LNCAP (cell line): ENCODE measurements at regions not wholly inside any gene's neighbourhood (a gene's known extent, or its start where the extent isn't known, plus 50 kb on each side); places are given as distances from the start of the nearest gene placed in this dataset.

Source experiments
- CTCF ChIP-seq: fragments of 450-650 bp; IDR thresholded peaks from 2 replicates; pipeline ENCODE4 v1.5.1; 2017; ENCODE audit warnings: mild to moderate bottlenecking

GRCh38 chr22:49577168-49578060 is 250.3 kb downstream of the BRD1 start:
- TF ChIP-seq CTCF = no peak

GRCh38 chr22:49576241-49577141 is 251.2 kb downstream of the BRD1 start:
- no peak for TF ChIP-seq CTCF

- TF ChIP-seq CTCF = no peak
Observed at GRCh38 chr22:49575703-49576081, 252.0 kb downstream of the BRD1 start.

DNA sequence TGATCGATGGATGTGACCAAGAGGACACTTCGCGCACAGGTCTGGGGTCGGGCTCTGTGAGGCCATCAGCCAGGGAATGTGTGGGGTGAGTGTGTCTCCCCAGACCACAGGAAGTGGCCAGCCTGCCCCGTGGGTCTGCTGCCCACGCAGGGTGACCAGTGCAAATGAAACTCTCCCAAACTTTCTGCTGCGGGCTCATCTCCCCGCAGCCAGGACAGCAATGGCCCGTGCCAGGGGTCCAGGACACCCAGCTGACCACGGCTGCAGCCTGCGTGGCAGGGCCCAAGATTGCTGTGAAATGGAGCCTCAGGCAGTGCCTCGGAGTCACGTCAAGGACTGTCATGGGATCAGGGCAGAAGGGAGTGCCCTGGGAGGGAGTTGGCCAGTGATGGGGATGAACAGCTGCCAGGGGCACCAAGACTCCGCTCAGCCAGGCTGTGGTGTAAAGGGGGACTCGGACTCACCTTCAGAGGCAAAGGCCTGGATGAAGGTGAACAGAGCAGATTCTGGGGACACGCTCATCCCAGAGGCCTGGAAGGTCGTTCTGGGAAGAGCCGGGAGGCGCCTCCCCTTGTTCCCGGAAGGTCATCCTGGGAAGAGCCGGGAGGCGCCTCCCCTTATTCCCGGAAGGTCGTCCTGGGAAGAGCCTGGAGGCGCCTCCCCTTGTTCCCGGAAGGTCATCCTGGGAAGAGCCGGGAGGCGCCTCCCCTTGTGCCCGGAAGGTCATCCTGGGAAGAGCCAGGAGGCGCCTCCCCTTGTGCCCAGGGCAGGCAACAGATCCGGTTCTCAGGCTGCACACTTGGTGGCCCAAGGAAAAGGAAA is 252.6 kb downstream of the BRD1 start:
- no peak for TF ChIP-seq CTCF

DNA sequence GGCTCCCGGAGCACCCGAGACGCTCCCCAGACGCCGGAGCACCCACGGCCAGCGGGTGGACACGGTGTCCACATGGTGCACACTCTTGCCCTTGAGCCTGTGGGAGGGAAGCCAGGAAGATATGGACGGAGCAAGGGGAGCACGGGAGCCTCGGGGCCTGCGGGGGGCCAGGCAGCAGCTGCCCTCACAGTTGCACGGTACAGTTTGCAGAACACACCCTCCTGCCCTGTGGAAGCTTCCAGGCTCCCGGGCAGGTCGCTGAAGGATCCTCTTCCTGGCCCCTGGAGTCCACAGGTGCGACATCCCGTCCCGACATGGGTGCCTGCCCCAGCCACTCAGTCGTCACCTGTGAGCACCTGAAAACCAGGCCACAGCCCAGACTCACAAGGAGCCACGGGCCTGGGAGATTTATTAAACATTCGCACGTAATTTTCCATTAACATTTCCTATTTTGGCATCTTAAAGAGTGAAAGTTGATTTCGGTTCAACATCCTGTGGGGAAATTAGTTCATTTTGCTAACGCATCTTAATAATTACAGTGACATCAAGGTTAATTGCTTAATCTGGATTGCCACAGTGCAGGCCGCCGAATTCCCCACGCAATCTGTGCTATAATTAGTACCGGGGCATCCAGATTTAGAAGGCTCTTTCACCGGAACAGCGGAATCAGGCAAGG is 253.3 kb downstream of the BRD1 start:
- TF ChIP-seq CTCF = no peak

DNA sequence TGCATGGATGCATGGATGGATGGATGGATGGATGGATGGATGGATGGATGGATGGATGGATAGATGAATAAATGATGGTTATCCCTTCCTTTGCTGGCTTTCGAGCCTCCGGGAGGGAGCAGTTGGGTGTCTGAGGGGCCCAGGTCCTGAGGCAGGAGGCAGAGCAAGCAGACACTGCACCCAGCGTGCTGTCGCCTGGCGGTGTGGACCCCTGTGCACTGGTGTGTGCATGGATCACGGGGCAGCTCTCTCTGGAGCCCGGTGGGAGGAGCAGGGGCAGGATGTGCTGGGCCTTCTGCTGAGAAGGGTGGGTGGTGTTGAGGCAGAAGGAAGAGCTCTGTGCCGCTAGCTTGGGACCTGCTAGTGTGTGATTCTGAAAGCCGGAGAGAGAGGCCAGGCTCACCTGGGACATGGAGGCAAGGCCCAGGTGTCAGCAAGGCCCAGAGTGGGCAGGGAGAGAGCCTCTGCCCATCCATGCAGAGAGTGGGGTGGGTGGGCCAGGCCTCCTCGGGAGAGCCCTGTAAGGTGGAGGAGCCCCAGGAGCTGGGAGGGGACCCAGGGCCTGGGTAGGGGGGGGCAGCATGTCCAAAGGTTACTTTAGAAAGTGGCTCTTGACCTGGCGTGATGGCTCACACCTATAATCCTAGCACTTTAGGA is 254.4 kb downstream of the BRD1 start:
- no peak for TF ChIP-seq CTCF
